ENCODE measurements at regions not wholly inside any gene's neighbourhood (a gene's known extent, or its start where the extent isn't known, plus 50 kb on each side); places are given as distances from the start of the nearest gene placed in this dataset.
A peak's percentile ranks its signal among the peaks of the same experiment; 100 is the strongest.
"Not testable (repeated sequence)": the region's sequence is repeated elsewhere in the genome, so short reads cannot be mapped to it uniquely, and the experiment has no call there.

DNA sequence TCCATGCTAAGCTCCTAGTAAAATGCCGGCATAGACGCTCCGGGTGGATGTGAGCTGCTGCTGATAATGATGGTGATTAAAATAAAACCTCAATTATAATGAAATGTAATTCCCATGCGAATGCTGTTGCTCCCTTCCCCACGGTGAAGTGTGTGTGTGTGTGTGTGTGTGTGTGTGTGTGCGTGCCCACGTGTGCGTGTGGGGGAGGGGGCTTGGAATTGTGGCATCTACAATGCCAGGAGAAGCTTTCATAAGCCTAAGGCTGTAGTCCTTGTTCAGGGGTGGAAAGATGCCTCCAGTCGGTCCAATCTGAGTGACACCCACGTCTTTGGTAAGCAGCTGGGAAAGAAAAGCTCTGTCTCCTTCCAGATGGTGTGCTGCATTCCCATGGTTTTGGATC lies 137.9 kb downstream of the CDH26 start:
- TF ChIP-seq, protein P1, sequence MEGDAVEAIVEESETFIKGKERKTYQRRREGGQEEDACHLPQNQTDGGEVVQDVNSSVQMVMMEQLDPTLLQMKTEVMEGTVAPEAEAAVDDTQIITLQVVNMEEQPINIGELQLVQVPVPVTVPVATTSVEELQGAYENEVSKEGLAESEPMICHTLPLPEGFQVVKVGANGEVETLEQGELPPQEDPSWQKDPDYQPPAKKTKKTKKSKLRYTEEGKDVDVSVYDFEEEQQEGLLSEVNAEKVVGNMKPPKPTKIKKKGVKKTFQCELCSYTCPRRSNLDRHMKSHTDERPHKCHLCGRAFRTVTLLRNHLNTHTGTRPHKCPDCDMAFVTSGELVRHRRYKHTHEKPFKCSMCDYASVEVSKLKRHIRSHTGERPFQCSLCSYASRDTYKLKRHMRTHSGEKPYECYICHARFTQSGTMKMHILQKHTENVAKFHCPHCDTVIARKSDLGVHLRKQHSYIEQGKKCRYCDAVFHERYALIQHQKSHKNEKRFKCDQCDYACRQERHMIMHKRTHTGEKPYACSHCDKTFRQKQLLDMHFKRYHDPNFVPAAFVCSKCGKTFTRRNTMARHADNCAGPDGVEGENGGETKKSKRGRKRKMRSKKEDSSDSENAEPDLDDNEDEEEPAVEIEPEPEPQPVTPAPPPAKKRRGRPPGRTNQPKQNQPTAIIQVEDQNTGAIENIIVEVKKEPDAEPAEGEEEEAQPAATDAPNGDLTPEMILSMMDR (conservative IDR thresholded peaks at IDR 0.05), result no peak
- no peak overlapping the region for H3K27ac ChIP-seq

DNA sequence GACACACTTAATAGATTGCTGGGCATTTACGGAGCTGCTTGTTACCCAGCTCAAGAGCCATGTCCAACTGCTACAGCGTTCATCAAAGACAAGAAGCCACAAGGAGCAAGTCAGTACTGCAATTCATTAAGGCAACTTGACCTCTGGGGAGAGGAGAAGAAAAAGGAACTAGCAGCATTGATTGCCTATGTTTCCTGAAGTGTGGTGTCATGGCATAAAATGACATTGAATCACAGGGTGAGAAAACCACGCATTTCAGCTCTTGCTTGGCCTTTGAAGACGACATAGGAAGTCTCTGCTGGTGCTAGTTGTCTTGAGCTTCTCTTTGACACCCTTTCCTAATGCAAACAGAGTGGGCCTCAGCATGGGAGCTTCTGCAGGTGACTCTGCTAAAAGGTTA lies 139.1 kb downstream of the CDH26 start:
- no peak overlapping the region for H3K27ac ChIP-seq
- TF ChIP-seq, protein P1 (conservative IDR thresholded peaks at IDR 0.05), result no peak

DNA sequence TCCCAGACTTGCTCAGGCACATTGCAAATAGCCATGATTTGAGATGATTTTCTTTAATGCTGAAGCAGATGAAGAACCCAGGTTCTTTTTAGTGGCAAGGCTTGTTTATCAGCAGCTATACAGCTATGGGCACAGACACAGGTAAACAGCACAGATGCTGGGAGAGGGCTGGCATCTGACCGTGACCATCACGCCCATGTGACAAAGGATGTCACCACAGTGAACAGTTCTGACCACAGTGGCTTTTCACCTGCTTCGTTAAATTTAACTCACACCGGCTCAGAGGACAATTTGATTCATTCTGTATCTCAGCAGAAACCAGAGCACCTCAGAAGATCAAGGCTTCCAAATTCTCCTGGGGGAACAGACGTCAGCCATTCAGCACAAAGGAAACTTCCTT lies 142.6 kb downstream of the CDH26 start:
- TF ChIP-seq, protein P1 (conservative IDR thresholded peaks at IDR 0.05), result no peak
- H3K27ac ChIP-seq, result no peak overlapping the region

DNA sequence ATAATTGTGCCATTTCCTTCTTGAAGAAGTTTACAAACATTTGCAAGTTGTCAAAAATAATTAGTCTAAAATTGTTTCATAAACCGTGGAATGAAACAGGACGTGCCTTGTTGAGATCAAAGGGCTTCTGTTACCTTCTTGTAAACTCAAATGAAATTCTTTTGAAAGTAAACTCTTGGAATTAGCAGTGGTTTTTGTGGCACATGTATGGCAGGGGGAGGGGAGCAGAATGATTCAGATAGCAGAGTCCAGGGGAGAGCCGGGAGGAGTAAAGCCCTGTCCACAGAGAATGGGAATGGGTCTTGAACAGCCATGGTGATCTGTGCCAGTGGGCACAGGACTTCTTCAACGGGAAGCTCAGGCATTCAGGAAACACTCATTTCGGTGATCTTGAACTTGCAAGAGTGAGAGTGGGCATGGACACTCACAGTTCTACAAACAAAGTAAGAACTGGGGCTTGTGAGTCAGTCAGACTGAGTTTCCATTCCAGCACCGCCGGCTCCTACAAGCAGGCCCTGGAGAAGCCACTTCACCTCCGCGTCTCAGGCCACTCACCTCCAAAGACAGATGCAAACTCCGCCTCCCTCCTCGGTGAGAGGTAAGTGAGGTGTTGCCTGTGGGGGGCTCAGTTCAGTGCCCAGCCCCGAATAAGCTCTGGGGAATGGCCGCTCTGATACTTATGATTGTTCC lies 143.1 kb downstream of the CDH26 start:
- H3K27ac ChIP-seq, result no peak overlapping the region
- TF ChIP-seq, protein P1 (conservative IDR thresholded peaks at IDR 0.05), result no peak

DNA sequence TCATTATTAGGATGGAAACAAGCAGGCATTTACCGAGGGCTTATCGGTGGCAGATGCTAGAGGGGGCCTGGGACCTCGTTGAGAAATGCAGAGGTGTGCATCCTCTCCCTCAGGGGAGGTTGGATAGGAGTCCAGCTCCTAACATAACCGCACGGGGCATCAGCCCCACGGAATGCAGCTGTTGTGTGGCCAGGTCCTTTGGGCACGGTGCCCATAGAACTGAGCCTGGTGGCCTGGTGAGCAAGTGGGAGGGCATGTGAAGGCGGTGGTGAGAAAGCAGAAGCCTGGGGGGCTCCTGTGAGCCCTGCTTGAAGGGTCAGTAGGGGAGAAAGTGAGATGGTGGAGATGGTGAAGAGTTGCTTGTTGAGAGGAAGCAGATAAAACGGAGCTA lies 143.7 kb downstream of the CDH26 start:
- TF ChIP-seq, protein P1 (conservative IDR thresholded peaks at IDR 0.05), result no peak
- H3K27ac ChIP-seq, result no peak overlapping the region

DNA sequence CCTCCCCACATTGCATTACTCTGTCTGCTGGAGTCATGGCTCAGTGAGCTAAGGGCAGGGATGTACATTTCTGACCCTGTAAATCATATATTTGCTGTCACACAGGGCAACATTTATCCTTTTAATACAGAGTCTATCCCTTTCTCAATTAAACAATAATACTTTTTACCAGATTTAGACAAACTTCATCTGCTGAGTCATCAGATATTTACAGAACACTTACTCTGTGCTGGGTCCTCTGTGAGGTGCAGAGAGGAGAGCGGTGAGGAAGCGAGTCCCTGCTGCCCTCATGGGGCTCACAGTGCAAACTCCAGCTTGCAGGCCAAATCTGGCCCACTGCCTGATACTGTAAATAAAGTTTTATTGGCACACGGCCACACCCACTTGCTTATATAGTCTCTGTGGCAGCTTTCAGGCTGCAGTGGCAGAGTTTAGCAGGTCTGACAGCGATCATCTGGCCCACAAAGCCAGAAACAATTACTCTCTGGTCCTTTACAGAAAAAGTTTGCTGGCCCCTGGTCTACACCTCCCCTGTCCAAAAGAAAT lies 144.5 kb downstream of the CDH26 start:
- TF ChIP-seq, protein P1 (conservative IDR thresholded peaks at IDR 0.05), result 0 out of 2 replicates have a peak, but pooled peaks have one; percentile 6
- H3K27ac ChIP-seq, result no peak overlapping the region

DNA sequence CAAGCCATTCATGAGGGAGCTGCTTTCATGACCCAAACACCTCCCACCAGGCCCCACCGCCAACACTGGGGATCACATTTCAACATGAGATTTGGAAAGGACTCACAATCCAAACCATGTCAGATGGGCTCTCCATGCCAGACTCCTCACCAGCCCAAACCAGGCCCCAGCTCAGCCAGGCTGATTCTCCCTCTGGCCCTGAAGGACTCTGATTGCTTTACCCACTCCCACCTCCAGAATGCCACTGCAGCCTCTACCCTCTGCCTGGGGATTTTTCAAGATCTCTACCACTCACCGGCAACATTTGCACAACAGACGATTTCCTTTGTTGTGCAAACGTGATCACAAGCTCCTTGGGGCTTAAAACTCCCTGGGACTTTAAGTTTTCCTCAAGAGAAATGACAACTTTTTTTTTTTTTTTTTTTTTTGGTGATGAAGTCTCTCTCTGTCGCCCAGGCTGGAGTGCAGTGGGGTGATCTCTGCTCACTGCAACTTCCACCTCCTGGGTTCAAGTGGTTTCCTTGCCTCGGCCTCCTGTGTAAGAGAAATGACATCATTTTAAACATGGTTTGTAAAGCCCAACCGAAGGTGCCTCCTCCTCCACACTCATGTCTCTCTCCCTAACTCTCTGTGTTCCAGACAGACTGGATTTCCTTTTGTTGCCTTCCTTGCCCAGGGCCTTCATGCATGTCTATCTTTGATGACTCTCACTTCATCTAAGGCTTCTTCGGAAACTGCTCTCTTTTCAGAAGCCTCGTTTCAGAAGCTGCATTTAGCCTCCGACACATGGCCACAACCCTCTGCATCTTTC lies 147.0 kb downstream of the CDH26 start:
- no peak overlapping the region for H3K27ac ChIP-seq
- TF ChIP-seq, protein P1 (conservative IDR thresholded peaks at IDR 0.05), result no peak

DNA sequence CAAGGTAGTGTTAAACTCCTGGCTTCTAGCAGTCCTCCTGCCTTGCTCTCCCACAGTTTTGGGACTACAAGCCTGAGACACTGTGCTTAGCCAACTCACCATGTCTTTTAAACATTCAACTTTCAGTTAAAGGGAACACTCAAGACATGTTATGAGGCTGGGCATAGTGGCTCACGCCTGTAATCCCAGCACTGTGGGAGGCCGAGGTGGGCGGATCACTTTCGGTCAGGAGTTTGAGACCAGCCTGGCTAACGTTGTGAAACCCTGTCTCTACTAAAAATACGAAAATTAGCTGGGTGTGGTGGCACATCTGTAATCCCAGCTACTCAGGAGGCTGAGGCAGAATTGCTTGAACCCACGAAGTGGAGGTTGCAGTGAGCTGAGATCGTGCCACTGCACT lies 148.0 kb downstream of the CDH26 start:
- not testable (repeated sequence) for H3K27ac ChIP-seq
